ENCODE measurements at regions not wholly inside any gene's neighbourhood (a gene's known extent, or its start where the extent isn't known, plus 50 kb on each side); places are given as distances from the start of the nearest gene placed in this dataset.

DNA sequence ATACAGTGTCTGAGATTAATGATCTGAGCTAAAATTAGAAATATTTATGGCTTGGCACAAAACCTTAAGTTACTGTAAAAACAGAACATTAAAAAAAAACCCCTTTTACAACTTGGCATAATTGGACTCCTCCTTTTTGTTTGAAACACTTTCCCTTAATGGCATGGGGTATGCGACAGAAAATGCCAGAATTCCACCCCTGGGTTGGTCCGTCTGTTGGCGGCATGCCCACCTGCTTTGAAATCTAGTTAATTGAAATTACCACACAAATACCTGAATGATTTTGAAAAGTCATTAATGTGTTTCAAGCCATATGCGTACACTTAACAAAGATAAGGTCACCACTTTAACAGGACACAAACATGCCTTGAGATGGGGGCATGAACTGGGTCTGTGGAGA, 175.1 kb upstream of the FOXQ1 start:
- peak overlapping the region in 3 of 4 donors; percentile 70 to 71 (median 70) for H3K27ac ChIP-seq

DNA sequence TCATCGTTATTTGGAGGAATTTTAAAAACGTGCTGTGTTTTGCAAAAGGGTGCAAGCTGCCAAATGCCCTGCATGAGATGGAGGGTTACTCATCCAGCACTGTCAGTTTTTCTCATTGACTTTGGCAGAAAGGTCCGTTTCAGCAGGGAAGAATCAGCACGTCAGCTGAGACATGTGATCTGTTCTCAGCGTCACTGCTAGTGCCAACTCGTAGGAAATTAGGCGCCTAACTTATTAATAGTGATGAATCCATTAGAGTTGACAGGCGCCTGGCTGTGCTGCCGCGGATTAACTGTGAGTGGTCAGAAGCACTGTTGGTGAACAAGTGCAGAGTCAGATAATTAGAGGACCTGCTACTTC, 175.5 kb upstream of the FOXQ1 start:
- Histone ChIP-seq H3K27me3 (no peaks in the 10 kb centered on the region), H3K4me3 (no peak overlapping the region), H3K9me3 (peaks cover 0 to 9% (median 0%) of the 10 kb centered on the region in 3 donors), H3K27ac (peak overlapping the region in 3 of 4 donors; percentile 70 to 71 (median 70)), H3K4me1 (peaks cover 0 to 30% (median 0%) of the 10 kb centered on the region in 3 donors), H3K36me3 (no peaks in the 10 kb centered on the region)
- TF ChIP-seq POLR2A (IDR thresholded peaks at IDR 0.05): no peak
- TF ChIP-seq, protein P1, sequence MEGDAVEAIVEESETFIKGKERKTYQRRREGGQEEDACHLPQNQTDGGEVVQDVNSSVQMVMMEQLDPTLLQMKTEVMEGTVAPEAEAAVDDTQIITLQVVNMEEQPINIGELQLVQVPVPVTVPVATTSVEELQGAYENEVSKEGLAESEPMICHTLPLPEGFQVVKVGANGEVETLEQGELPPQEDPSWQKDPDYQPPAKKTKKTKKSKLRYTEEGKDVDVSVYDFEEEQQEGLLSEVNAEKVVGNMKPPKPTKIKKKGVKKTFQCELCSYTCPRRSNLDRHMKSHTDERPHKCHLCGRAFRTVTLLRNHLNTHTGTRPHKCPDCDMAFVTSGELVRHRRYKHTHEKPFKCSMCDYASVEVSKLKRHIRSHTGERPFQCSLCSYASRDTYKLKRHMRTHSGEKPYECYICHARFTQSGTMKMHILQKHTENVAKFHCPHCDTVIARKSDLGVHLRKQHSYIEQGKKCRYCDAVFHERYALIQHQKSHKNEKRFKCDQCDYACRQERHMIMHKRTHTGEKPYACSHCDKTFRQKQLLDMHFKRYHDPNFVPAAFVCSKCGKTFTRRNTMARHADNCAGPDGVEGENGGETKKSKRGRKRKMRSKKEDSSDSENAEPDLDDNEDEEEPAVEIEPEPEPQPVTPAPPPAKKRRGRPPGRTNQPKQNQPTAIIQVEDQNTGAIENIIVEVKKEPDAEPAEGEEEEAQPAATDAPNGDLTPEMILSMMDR (IDR thresholded peaks at IDR 0.05): no peak
- TF ChIP-seq POLR2AphosphoS5 (IDR thresholded peaks at IDR 0.05): no peak
- no peak for TF ChIP-seq EP300 (IDR thresholded peaks at IDR 0.05)
- 13 to 32% methylated on average over 3 to 9 of the region's 10 CpGs for WGBS, 2 donors (ENCODE audit: low coverage in 1 of 2)
- ATAC-seq: peak; percentile 85

More for the DNA sequence above, 175.1 kb upstream of the FOXQ1 start:
- no peak overlapping the region for H3K4me3 ChIP-seq
- H3K36me3 ChIP-seq: no peaks in the 10 kb centered on the region
- ATAC-seq: no peak
- TF ChIP-seq EP300 (IDR thresholded peaks at IDR 0.05): no peak
- TF ChIP-seq POLR2AphosphoS5 (IDR thresholded peaks at IDR 0.05): no peak
- TF ChIP-seq, protein P1 (IDR thresholded peaks at IDR 0.05): no peak
- no peak for TF ChIP-seq POLR2A (IDR thresholded peaks at IDR 0.05)
- 28 to 38% methylated on average over 4 of the region's 4 CpGs for WGBS, 2 donors (ENCODE audit: low coverage in 1 of 2)
- H3K27me3 ChIP-seq: no peaks in the 10 kb centered on the region
- H3K9me3 ChIP-seq: peaks cover 0 to 9% (median 0%) of the 10 kb centered on the region in 3 donors
- H3K4me1 ChIP-seq: peaks cover 0 to 26% (median 0%) of the 10 kb centered on the region in 3 donors

DNA sequence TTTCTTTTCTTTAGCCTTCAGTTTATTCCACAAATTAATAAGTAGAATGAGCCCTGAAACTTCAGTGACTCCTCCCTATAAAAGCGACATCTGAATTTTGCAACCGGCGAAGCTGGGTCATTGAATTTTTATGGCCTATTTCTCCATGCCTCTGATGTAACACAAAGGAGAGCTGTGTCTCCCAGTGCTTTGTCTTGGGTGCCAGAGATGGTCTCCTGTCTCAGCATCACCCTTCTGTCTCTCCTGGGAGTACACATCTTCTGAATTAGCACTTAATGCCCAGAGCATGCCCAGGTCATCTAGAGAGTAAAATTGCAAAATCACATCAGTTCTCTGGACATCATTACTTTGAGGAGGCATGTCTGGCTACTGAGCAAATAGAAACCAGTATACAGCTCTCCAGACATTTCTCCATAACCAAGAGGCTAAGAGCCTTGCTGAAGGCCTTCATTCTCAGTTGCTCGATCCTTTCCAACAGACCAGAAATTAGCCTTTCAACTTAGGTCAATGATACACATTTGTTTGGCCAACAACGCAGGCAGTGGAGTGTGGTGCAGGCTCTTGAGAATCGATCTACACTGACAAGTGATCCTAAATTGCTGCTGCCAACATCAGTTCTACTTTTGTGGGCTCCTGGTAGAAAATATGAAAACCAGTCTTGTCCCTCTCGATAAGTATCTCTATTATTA, 176.0 kb upstream of the FOXQ1 start:
- Histone ChIP-seq H3K36me3 (no peaks in the 10 kb centered on the region), H3K9me3 (peaks cover 0 to 9% (median 0%) of the 10 kb centered on the region in 3 donors), H3K27me3 (no peaks in the 10 kb centered on the region), H3K27ac (peak overlapping the region in 3 of 4 donors; percentile 70 to 71 (median 70)), H3K4me3 (no peak overlapping the region), H3K4me1 (peaks cover 0 to 30% (median 0%) of the 10 kb centered on the region in 3 donors)
- TF ChIP-seq EP300 (IDR thresholded peaks at IDR 0.05) (no peak), POLR2AphosphoS5 (IDR thresholded peaks at IDR 0.05) (no peak), POLR2A (IDR thresholded peaks at IDR 0.05) (no peak)
- TF ChIP-seq, protein P1 (IDR thresholded peaks at IDR 0.05): no peak
- WGBS, 2 donors (ENCODE audit: low coverage in 1 of 2): 49 to 58% methylated on average over 6 to 7 of the region's 7 CpGs
- ATAC-seq: peak; percentile 29

DNA sequence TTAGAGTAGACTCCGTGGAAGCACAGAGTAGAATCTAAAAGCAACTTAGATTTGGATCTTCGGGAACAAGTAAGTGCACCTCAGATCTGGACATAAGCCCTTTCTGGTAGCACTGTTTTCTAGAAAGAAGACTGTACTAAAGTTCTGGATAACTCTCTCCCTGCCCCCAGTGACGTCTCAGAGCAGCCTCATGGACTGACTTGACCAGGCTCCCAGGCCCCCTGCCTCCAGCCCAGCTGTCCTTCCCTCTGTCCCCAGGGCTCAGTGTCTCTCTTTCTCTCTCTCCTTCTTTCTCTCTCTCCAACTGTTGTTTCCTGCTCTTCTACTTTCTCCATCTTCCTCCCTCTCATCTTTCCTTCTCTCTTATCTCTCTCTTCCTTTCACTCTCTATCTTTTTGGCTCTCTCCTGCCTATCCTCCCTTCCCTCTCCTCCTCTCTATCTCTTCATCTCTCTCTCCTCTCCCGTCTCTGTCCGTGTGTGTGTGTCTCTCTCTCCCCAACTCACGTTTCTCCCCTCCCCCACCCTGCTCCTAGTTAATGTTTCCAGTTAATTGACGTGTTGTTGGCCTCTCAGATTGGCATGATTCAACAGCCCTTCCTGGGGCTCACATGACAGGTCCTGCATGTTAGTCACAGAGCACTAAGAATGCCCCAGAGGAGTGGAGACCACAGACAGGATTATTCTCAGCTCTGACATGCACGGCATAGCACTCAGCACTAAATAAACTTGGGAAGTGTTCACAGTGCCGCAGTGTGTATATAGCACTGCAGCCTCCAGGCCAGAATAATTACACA, 180.4 kb upstream of the FOXQ1 start:
- ATAC-seq: no peak
- WGBS, 2 donors (ENCODE audit: low coverage in 1 of 2): 41 to 56% methylated on average over 8 of the region's 9 CpGs
- Histone ChIP-seq H3K27ac (no peak overlapping the region), H3K9me3 (no peaks in the 10 kb centered on the region), H3K4me3 (no peak overlapping the region), H3K36me3 (no peaks in the 10 kb centered on the region), H3K4me1 (peaks cover 0 to 22% (median 0%) of the 10 kb centered on the region in 3 donors), H3K27me3 (no peaks in the 10 kb centered on the region)
- no peak for TF ChIP-seq POLR2A (IDR thresholded peaks at IDR 0.05)
- TF ChIP-seq, protein P1 (IDR thresholded peaks at IDR 0.05): no peak
- no peak for TF ChIP-seq EP300 (IDR thresholded peaks at IDR 0.05)
